Mesodermal cell (in vitro differentiated cells): ENCODE measurements at regions not wholly inside any gene's neighbourhood (a gene's known extent, or its start where the extent isn't known, plus 50 kb on each side); places are given as distances from the start of the nearest gene placed in this dataset.

Experiments used
- H3K27ac ChIP-seq: 2 replicates; pipeline ENCODE4 v1.7.0; 2013; ENCODE audit warnings: mild to moderate bottlenecking, low read depth, low read length, moderate library complexity; ENCODE audit not compliant: severe bottlenecking
- H3K36me3 ChIP-seq: 2 replicates; pipeline ENCODE4 v1.7.1; 2013; ENCODE audit warnings: mild to moderate bottlenecking, low read length, moderate library complexity; ENCODE audit not compliant: control insufficient read depth, insufficient read depth
- H3K4me1 ChIP-seq: one replicate; pipeline ENCODE4 v1.7.1; 2013; ENCODE audit warnings: mild to moderate bottlenecking, low read length; ENCODE audit not compliant: insufficient read depth, control insufficient read depth, poor library complexity, severe bottlenecking
- H3K4me3 ChIP-seq: 2 replicates; pipeline ENCODE4 v1.7.0; 2013; ENCODE audit warnings: low read length, control low read depth, mild to moderate bottlenecking; ENCODE audit not compliant: insufficient read depth, poor library complexity, severe bottlenecking; ENCODE audit errors: extremely low read depth
- H3K9me3 ChIP-seq: 2 replicates; pipeline ENCODE4 v1.7.1; 2013; ENCODE audit warnings: mild to moderate bottlenecking, low read length, moderate library complexity; ENCODE audit not compliant: control insufficient read depth
- WGBS, 2 experiments: methylation state at CpG; one replicate each; pipeline ENCODE4 v1.1.5; 2013; ENCODE audit warnings: missing lambda C conversion rate in 2 of 2; ENCODE audit not compliant: insufficient coverage in 2 of 2; 5-methylcytosine and 5-hydroxymethylcytosine counted together

- peaks cover 23% of the 10 kb centered on the region for H3K4me1 ChIP-seq
- no peaks in the 10 kb centered on the region for H3K9me3 ChIP-seq
- no peaks in the 10 kb centered on the region for H3K36me3 ChIP-seq
- H3K4me3 ChIP-seq = no peak overlapping the region
- no peak overlapping the region for H3K27ac ChIP-seq
- WGBS, 2 experiments = no CpG with 5 or more reads among the region's 1 CpG
These were observed 175.5 kb downstream of the GASK1B start for GRCh38 chr4:157997296-157997695.

- Histone ChIP-seq H3K4me1 (peaks cover 21% of the 10 kb centered on the region), H3K27ac (peak overlapping the region; percentile 48), H3K36me3 (no peaks in the 10 kb centered on the region), H3K9me3 (no peaks in the 10 kb centered on the region), H3K4me3 (no peak overlapping the region)
- 71 to 84% methylated on average over 4 to 5 of the region's 6 CpGs for WGBS, 2 experiments
These were observed 176.5 kb downstream of the GASK1B start for GRCh38 chr4:157996061-157997028.

GRCh38 chr4:157994863-157995262 is 178.0 kb downstream of the GASK1B start:
- Histone ChIP-seq H3K4me1 (peaks cover 21% of the 10 kb centered on the region), H3K36me3 (no peaks in the 10 kb centered on the region), H3K27ac (peak overlapping the region; percentile 80), H3K9me3 (no peaks in the 10 kb centered on the region), H3K4me3 (no peak overlapping the region)
- 30% methylated on average over 3 of the region's 6 CpGs; no CpG with 5 or more reads in 1 of the 2 experiments for WGBS, 2 experiments

- Histone ChIP-seq H3K27ac (no peak overlapping the region), H3K9me3 (no peaks in the 10 kb centered on the region), H3K4me3 (no peak overlapping the region), H3K36me3 (no peaks in the 10 kb centered on the region), H3K4me1 (peaks cover 21% of the 10 kb centered on the region)
- 63 to 100% methylated on average over 1 of the region's 4 CpGs for WGBS, 2 experiments
These were observed 179.6 kb downstream of the GASK1B start for GRCh38 chr4:157992948-157993839.

- 26 to 51% methylated on average over 2 to 5 of the region's 6 CpGs for WGBS, 2 experiments
- peaks cover 21% of the 10 kb centered on the region for H3K4me1 ChIP-seq
- H3K36me3 ChIP-seq = no peaks in the 10 kb centered on the region
- H3K27ac ChIP-seq = no peak overlapping the region
- no peak overlapping the region for H3K4me3 ChIP-seq
- no peaks in the 10 kb centered on the region for H3K9me3 ChIP-seq
These were observed 180.7 kb downstream of the GASK1B start for GRCh38 chr4:157992038-157992705.

GRCh38 chr4:157988641-157989040 is 184.2 kb downstream of the GASK1B start:
- 100% methylated on average over 2 of the region's 2 CpGs; no CpG with 5 or more reads in 1 of the 2 experiments for WGBS, 2 experiments
- Histone ChIP-seq H3K4me1 (peaks cover 6% of the 10 kb centered on the region), H3K9me3 (no peaks in the 10 kb centered on the region), H3K4me3 (no peak overlapping the region), H3K27ac (no peak overlapping the region), H3K36me3 (no peaks in the 10 kb centered on the region)

- Histone ChIP-seq H3K4me1 (no peaks in the 10 kb centered on the region), H3K27ac (no peak overlapping the region), H3K36me3 (no peaks in the 10 kb centered on the region), H3K4me3 (no peak overlapping the region), H3K9me3 (no peaks in the 10 kb centered on the region)
- WGBS, 2 experiments = 89 to 100% methylated on average over 1 of the region's 4 CpGs
These were observed 188.4 kb downstream of the GASK1B start for GRCh38 chr4:157984285-157984911.

- WGBS, 2 experiments = 92 to 93% methylated on average over 6 of the region's 6 CpGs
- no peak overlapping the region for H3K27ac ChIP-seq
These were observed 189.5 kb downstream of the GASK1B start for GRCh38 chr4:157983300-157983699.

GRCh38 chr4:157980158-157980557 is 192.7 kb downstream of the GASK1B start:
- H3K4me3 ChIP-seq = no peak overlapping the region
- no peaks in the 10 kb centered on the region for H3K36me3 ChIP-seq
- H3K9me3 ChIP-seq = no peaks in the 10 kb centered on the region
- no peak overlapping the region for H3K27ac ChIP-seq
- H3K4me1 ChIP-seq = no peaks in the 10 kb centered on the region

More at GRCh38 chr4:157983300-157983699, 189.5 kb downstream of the GASK1B start:
- H3K9me3 ChIP-seq = no peaks in the 10 kb centered on the region
- no peak overlapping the region for H3K4me3 ChIP-seq
- no peaks in the 10 kb centered on the region for H3K36me3 ChIP-seq
- H3K4me1 ChIP-seq = no peaks in the 10 kb centered on the region
